Colonic mucosa (tissue), 4 donors: ENCODE measurements at regions not wholly inside any gene's neighbourhood (a gene's known extent, or its start where the extent isn't known, plus 50 kb on each side); places are given as distances from the start of the nearest gene placed in this dataset.

ENCODE experiments used
- DNase-seq: peaks from one replicate; pipeline ENCODE4 v3.0.0-alpha.2; 2020
- H3K27ac ChIP-seq: fragments of 200-600 bp; one replicate; pipeline ENCODE4 v1.8.0; 2021
- H3K27me3 ChIP-seq: fragments of 200-600 bp; one replicate; pipeline ENCODE4 v1.8.0; 2021
- H3K36me3 ChIP-seq: fragments of 200-600 bp; one replicate; pipeline ENCODE4 v1.8.0; 2021
- H3K4me1 ChIP-seq: fragments of 200-600 bp; one replicate; pipeline ENCODE4 v1.8.0; 2021; ENCODE audit warnings: mild to moderate bottlenecking
- H3K4me3 ChIP-seq: fragments of 200-600 bp; one replicate; pipeline ENCODE4 v1.8.0; 2021
- H3K9ac ChIP-seq, 2 donors: one replicate each; pipeline ENCODE4 v1.7.0; 2013; ENCODE audit warnings: control low read depth in 2 of 2, low read depth in 2 of 2, low read length in 2 of 2
- H3K9me3 ChIP-seq: fragments of 200-600 bp; one replicate; pipeline ENCODE4 v1.8.0; 2021
- intact Hi-C: fragments of 100-400 bp; cut with DNase I; formaldehyde crosslinking; loops from one replicate; pipeline ENCODE4 v1.14.1; 2022
- TF ChIP-seq, protein P1 (sequence below): fragments of 200-600 bp; IDR thresholded peaks from one replicate; pipeline ENCODE4 v1.8.0; 2022; ENCODE audit warnings: antibody characterized with exemption, mild to moderate bottlenecking
- donor health status: healthy.
- donor health status: DM: no; HTN: no; CAD: no.
- donor health status: DM: no; HTN: no; CAD: no.

DNA sequence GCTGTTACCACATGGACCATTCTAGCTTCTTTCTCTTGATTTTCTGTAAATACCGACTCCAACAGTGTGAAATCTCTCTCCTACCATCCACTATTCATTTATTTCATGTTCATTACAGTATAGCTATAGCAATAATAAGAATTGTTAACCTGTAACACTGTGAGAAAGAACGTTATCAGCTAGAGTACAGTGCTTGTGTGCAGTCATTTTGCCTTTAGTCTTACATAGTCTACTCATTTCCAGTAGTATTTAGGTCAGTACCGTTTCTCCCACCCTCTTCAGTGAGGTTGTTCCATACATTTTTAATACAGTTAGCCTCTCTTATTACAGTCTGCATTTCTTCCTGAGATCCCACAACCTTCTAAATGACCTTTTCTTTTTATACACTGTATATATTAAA lies 257.1 kb downstream of the LY86 start:
- no peak for DNase-seq
- no peak overlapping the region for H3K9ac ChIP-seq
- no peaks in the 10 kb centered on the region for H3K9me3 ChIP-seq
- no peaks in the 10 kb centered on the region for H3K36me3 ChIP-seq
- intact Hi-C loops: no loop called here
- no peak overlapping the region for H3K27ac ChIP-seq
- no peaks in the 10 kb centered on the region for H3K27me3 ChIP-seq
- H3K4me1 ChIP-seq: no peaks in the 10 kb centered on the region
- no peak overlapping the region for H3K4me3 ChIP-seq
- TF ChIP-seq, protein P1, sequence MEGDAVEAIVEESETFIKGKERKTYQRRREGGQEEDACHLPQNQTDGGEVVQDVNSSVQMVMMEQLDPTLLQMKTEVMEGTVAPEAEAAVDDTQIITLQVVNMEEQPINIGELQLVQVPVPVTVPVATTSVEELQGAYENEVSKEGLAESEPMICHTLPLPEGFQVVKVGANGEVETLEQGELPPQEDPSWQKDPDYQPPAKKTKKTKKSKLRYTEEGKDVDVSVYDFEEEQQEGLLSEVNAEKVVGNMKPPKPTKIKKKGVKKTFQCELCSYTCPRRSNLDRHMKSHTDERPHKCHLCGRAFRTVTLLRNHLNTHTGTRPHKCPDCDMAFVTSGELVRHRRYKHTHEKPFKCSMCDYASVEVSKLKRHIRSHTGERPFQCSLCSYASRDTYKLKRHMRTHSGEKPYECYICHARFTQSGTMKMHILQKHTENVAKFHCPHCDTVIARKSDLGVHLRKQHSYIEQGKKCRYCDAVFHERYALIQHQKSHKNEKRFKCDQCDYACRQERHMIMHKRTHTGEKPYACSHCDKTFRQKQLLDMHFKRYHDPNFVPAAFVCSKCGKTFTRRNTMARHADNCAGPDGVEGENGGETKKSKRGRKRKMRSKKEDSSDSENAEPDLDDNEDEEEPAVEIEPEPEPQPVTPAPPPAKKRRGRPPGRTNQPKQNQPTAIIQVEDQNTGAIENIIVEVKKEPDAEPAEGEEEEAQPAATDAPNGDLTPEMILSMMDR: no peak

DNA sequence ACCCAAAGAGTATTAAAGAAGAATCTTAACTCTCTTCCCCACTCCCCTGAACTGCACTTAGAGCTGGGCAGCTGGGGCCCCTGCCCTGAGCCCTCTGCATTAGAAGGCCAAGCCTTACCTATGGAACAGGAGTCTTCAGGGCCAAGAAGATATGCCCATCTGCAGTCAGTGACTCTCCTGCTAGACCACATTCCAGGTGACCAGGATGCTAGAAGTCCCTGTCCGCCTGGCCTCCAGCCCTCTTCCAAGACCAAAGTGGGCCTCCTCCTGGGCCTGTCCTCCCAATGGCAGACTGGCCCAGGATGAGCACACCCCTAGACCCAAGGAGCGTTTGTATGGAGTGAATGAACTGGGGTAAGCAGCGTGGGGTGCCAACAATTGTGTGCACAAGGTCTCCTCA lies 259.1 kb downstream of the LY86 start:
- no peak overlapping the region for H3K9ac ChIP-seq
- no peaks in the 10 kb centered on the region for H3K9me3 ChIP-seq
- H3K4me1 ChIP-seq: no peaks in the 10 kb centered on the region
- H3K27ac ChIP-seq: no peak overlapping the region
- intact Hi-C loops: no loop called here
- no peak overlapping the region for H3K4me3 ChIP-seq
- TF ChIP-seq, protein P1: no peak
- no peaks in the 10 kb centered on the region for H3K36me3 ChIP-seq
- H3K27me3 ChIP-seq: no peaks in the 10 kb centered on the region
- DNase-seq: no peak

DNA sequence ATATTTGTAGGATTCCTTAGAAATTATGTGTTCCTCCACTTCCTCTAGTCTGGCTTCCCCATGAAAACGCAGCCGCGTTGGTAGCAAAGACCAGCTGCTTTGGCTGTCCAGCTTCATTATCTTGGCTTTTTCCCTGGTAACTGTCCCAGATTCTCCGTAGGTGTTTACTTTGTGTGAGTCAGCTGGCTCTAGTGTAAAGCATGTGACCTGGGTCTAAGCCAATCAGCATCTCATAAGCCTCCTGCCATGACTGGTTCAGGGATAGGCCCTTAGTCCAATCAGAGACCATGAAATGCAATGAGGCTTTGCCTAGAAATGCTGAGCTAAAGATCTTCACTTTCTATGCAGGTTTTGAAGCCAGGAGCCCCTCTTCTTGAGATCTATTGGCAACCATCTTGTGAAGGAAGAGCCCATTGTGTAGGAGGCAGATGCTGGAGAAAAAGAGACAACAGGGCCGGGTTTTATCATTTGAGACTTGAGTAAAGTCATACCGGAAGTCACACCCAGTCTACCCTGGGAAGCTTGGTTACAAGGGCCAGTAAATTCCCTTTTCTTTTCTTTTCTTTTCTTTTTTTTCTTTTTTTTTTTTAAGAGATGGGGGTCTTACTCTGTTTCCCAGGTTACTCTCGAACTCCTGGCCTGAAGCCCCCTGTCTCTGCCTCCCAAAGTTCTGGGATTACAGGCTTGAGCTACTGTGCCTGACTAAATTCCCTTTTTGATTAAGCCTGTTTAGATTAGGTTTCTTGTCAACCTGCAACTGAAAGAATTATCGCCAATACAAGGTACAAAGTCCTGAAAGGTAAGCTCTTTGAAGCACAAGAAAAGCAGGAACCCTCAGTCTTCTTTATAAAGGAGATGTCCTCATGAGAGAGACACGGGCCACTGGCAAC lies 256.5 kb upstream of the RREB1 start:
- H3K27me3 ChIP-seq: no peaks in the 10 kb centered on the region
- intact Hi-C loops: no loop called here
- no peaks in the 10 kb centered on the region for H3K9me3 ChIP-seq
- TF ChIP-seq, protein P1: no peak
- H3K4me3 ChIP-seq: no peak overlapping the region
- DNase-seq: peak; percentile 67
- peak overlapping the region; percentile 42 for H3K27ac ChIP-seq
- H3K9ac ChIP-seq: peak overlapping the region in 1 of 2 donors; percentile 30
- no peaks in the 10 kb centered on the region for H3K36me3 ChIP-seq
- H3K4me1 ChIP-seq: peaks cover 2% of the 10 kb centered on the region

DNA sequence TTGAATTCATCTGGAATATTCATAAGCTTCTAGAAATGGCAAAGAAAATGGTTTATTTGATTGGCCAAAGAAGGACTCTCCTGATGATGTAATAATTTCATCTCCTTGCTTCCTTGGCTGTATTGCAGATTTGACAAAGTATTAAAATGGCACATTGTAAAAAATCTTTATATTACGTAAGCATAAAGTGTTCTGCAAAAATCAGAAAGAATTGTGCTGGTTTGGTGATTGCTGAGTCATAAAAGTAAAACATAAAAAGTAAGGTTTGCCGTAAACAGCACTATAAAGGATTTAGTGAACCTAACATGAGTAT lies 255.9 kb upstream of the RREB1 start:
- Histone ChIP-seq H3K36me3 (no peaks in the 10 kb centered on the region), H3K4me1 (peaks cover 3% of the 10 kb centered on the region), H3K9ac (no peak overlapping the region), H3K9me3 (no peaks in the 10 kb centered on the region), H3K27me3 (no peaks in the 10 kb centered on the region), H3K27ac (no peak overlapping the region), H3K4me3 (no peak overlapping the region)
- DNase-seq: no peak
- TF ChIP-seq, protein P1: no peak
- intact Hi-C loops: no loop called here

DNA sequence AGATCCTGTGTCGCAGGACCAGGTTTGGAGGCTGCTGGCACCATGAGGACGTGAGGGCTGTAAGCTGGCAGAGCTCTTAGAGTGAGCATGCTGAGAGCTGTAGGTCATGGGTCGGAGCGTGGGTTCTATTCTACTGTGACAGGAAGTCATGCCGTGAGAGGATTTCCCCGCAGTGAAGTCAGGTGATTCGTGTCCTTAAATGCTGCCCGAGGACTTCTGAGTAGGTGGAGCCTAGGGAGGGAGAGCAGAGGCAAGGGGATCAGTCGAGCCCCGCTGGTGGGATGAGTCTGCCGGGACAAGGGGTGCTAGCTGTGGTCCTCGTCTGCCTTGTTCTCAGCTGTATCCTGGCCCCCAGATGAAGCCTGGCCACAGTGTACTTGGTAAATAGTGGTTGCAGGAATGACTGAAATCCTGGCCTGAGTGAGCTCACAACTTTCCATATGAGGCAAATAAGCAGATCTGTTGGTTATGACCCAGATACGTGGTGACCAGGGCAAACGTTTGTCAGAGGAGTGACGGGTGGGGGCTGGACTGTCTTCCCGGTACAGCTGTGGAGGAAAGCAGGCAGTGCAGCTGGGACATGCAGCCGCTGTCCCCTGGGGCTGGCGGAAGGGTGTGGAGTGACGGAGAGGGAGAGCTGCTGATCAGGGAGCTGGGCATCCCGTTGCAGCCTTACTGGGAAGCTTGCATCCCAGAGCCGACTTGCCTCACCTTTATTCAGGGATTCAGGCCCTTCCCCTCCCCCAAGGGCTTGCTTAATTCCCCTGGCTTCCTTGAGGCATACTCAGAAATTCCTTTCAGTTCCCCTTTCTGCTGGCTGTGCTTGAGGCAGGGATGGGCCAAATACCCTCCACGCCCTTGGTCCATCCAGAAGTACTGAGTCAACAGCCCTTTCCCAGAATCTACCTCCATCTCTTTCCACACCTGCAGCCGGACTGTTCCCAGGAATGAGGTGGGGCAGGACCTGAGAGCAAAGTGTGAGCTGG lies 250.9 kb upstream of the RREB1 start:
- H3K4me1 ChIP-seq: peaks cover 3% of the 10 kb centered on the region
- H3K9ac ChIP-seq: peak overlapping the region; percentile 17 to 67
- H3K9me3 ChIP-seq: no peaks in the 10 kb centered on the region
- DNase-seq: peak; percentile 79
- H3K4me3 ChIP-seq: no peak overlapping the region
- no peaks in the 10 kb centered on the region for H3K36me3 ChIP-seq
- intact Hi-C loops: no loop called here
- TF ChIP-seq, protein P1: no peak
- peak overlapping the region; percentile 81 for H3K27ac ChIP-seq
- H3K27me3 ChIP-seq: no peaks in the 10 kb centered on the region
